CD4-positive, alpha-beta memory T cell (primary cell): ENCODE measurements at regions not wholly inside any gene's neighbourhood (a gene's known extent, or its start where the extent isn't known, plus 50 kb on each side); places are given as distances from the start of the nearest gene placed in this dataset.

Source experiments
- CTCF ChIA-PET: fragments of 350-600 bp; sonication (Branson Sonifier 250); formaldehyde crosslinking; loops from one replicate; lab custom pipeline; 2021; ENCODE audit warnings: inconsistent platforms; ENCODE audit not compliant: partially characterized antibody; lab: Charles Lee
- POLR2A ChIA-PET: fragments of 350-600 bp; sonication (Branson Sonifier 250); formaldehyde crosslinking; loops from one replicate; lab custom pipeline; 2021; ENCODE audit not compliant: partially characterized antibody; lab: Charles Lee
- DNase-seq, 5 donors: peaks; one replicate each; pipeline versions ENCODE4 v3.0.0 to v3.0.0-alpha.2; 2020 to 2022; ENCODE audit warnings: mixed read lengths in 1 of 5
- H3K27ac ChIP-seq: one replicate; pipeline ENCODE4 v1.7.0; 2013; ENCODE audit warnings: low read depth, low read length
- H3K27me3 ChIP-seq: 2 replicates; pipeline ENCODE4 v1.7.0; 2013; ENCODE audit warnings: mild to moderate bottlenecking, low read length, moderate library complexity; ENCODE audit not compliant: insufficient read depth
- H3K36me3 ChIP-seq: 2 replicates; pipeline ENCODE4 v1.7.0; 2013; ENCODE audit warnings: mild to moderate bottlenecking, low read length, moderate library complexity; ENCODE audit not compliant: insufficient read depth
- H3K4me1 ChIP-seq: 2 replicates; pipeline ENCODE4 v1.7.0; 2013; ENCODE audit warnings: mild to moderate bottlenecking, low read length, moderate library complexity; ENCODE audit not compliant: insufficient read depth
- H3K4me3 ChIP-seq, 2 donors: one replicate each; pipeline ENCODE4 v1.7.0; 2013; ENCODE audit warnings: low read length in 2 of 2, mild to moderate bottlenecking in 1 of 2
- H3K9me3 ChIP-seq, 2 donors: one replicate each; pipeline ENCODE4 v1.7.0; 2013; ENCODE audit warnings: low read length in 2 of 2, control low read depth in 1 of 2; ENCODE audit not compliant: control insufficient read depth in 1 of 2
- H3K27ac Mint-ChIP-seq, 7 donors: one replicate each; pipeline ENCODE4 v1.8.0; 2020 to 2021; ENCODE audit warnings: mixed read lengths in 7 of 7, mild to moderate bottlenecking in 6 of 7, inconsistent platforms in 3 of 7, moderate library complexity in 3 of 7
- H3K27me3 Mint-ChIP-seq, 2 donors: one replicate each; pipeline ENCODE4 v1.8.0; 2020 to 2021; ENCODE audit warnings: mixed read lengths in 2 of 2
- H3K36me3 Mint-ChIP-seq, 2 donors: one replicate each; pipeline ENCODE4 v1.8.0; 2020 to 2021; ENCODE audit warnings: mixed read lengths in 2 of 2, inconsistent platforms in 1 of 2, mild to moderate bottlenecking in 1 of 2
- H3K4me1 Mint-ChIP-seq, 4 donors: one replicate each; pipeline ENCODE4 v1.8.0; 2020 to 2021; ENCODE audit warnings: mixed read lengths in 4 of 4, mild to moderate bottlenecking in 1 of 4
- H3K4me3 Mint-ChIP-seq, 8 donors: one replicate each; pipeline ENCODE4 v1.8.0; 2020 to 2021; ENCODE audit warnings: mixed read lengths in 8 of 8, mild to moderate bottlenecking in 7 of 8, moderate library complexity in 6 of 8, inconsistent platforms in 3 of 8
- H3K9me3 Mint-ChIP-seq, 8 donors: one replicate each; pipeline ENCODE4 v1.8.0; 2020 to 2021; ENCODE audit warnings: mixed read lengths in 8 of 8, mild to moderate bottlenecking in 5 of 8, inconsistent platforms in 3 of 8, moderate library complexity in 1 of 8
- intact Hi-C: fragments of 100-400 bp; cut with micrococcal nuclease; formaldehyde crosslinking; loops from one replicate; pipeline ENCODE4 v1.15.1; 2023

DNA sequence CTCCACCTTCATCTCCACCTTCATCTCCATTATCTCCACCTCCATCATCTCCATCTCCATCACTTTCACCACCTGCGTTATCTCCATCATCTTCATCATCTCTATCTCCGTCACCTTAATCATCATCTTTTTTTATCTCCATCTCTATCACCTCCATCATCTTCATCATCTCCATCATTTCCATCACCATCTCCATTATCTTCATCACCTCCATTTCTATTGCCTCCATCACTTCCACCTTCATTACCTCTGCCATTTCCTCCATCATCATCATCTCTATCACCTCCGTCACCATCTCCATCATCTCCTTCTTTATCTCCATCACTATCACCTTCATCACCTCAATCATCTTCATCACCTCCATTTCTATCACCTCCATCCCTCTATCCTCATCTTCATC is 573.5 kb downstream of the TBC1D22A start:
- ChIA-PET POLR2A (no interaction called here), CTCF (no interaction called here)
- H3K4me1 ChIP-seq = no peaks in the 10 kb centered on the region
- Mint-ChIP-seq H3K9me3 (peaks cover 2 to 9% (median 5%) of the 10 kb centered on the region in 8 donors), H3K27me3 (peaks cover 8 to 15% of the 10 kb centered on the region in 2 donors), H3K4me3 (no peak overlapping the region), H3K4me1 (peaks cover 0 to 1% (median 0%) of the 10 kb centered on the region in 4 donors), H3K27ac (peak overlapping the region in 1 of 7 donors; percentile 45), H3K36me3 (no peaks in the 10 kb centered on the region)
- no peaks in the 10 kb centered on the region for H3K36me3 ChIP-seq
- no peaks in the 10 kb centered on the region for H3K27me3 ChIP-seq
- DNase-seq = no peak
- intact Hi-C loops = no loop called here
- no peaks in the 10 kb centered on the region for H3K9me3 ChIP-seq
- H3K27ac ChIP-seq = no peak overlapping the region
- H3K4me3 ChIP-seq = no peak overlapping the region

- no peak for DNase-seq
- H3K27ac Mint-ChIP-seq = no peak overlapping the region
- peaks cover 2 to 9% (median 5%) of the 10 kb centered on the region in 8 donors for H3K9me3 Mint-ChIP-seq
- intact Hi-C loops = no loop called here
- Histone ChIP-seq H3K4me1 (no peaks in the 10 kb centered on the region), H3K27ac (no peak overlapping the region), H3K27me3 (no peaks in the 10 kb centered on the region), H3K4me3 (no peak overlapping the region), H3K9me3 (no peaks in the 10 kb centered on the region), H3K36me3 (no peaks in the 10 kb centered on the region)
- H3K27me3 Mint-ChIP-seq = peaks cover 6 to 15% of the 10 kb centered on the region in 2 donors
- H3K4me3 Mint-ChIP-seq = no peak overlapping the region
- H3K36me3 Mint-ChIP-seq = no peaks in the 10 kb centered on the region
- H3K4me1 Mint-ChIP-seq = peaks cover 0 to 1% (median 0%) of the 10 kb centered on the region in 4 donors
- POLR2A ChIA-PET = no interaction called here
- CTCF ChIA-PET = no interaction called here
Measured at GRCh38 chr22:47335460-47335859, 573.0 kb downstream of the TBC1D22A start.

DNA sequence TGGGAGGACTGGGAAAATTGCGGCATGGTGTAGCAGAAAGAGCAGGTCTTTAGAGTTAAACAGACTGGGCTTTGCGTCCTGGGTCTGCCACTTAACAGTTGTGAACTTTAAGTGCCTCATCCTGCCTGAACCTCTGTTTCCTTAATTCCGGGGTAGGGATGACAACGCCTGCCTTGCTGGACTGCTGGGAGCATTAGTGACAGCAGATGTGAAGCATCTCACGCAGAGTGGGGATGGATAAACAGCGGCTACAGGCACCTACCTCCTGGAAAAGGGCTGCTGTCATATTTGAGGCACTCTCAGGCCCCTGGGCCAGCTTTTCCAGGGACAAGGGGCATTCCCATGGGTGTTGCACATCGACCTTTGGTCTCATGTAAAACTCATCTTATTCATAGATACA is 572.2 kb downstream of the TBC1D22A start:
- no peak overlapping the region for H3K27ac ChIP-seq
- H3K27ac Mint-ChIP-seq = no peak overlapping the region
- H3K4me1 Mint-ChIP-seq = peaks cover 0 to 1% (median 0%) of the 10 kb centered on the region in 4 donors
- no peaks in the 10 kb centered on the region for H3K4me1 ChIP-seq
- POLR2A ChIA-PET = no interaction called here
- intact Hi-C loops = no loop called here
- no peak overlapping the region for H3K4me3 Mint-ChIP-seq
- H3K27me3 ChIP-seq = no peaks in the 10 kb centered on the region
- no peak for DNase-seq
- H3K4me3 ChIP-seq = no peak overlapping the region
- H3K9me3 ChIP-seq = no peaks in the 10 kb centered on the region
- H3K27me3 Mint-ChIP-seq = peaks cover 10 to 21% of the 10 kb centered on the region in 2 donors
- H3K36me3 Mint-ChIP-seq = no peaks in the 10 kb centered on the region
- CTCF ChIA-PET = no interaction called here
- no peaks in the 10 kb centered on the region for H3K36me3 ChIP-seq
- peaks cover 2 to 9% (median 5%) of the 10 kb centered on the region in 8 donors for H3K9me3 Mint-ChIP-seq

- Histone ChIP-seq H3K27me3 (no peaks in the 10 kb centered on the region), H3K27ac (no peak overlapping the region), H3K36me3 (no peaks in the 10 kb centered on the region), H3K4me3 (no peak overlapping the region), H3K4me1 (no peaks in the 10 kb centered on the region), H3K9me3 (no peaks in the 10 kb centered on the region)
- H3K9me3 Mint-ChIP-seq = peaks cover 2 to 9% (median 5%) of the 10 kb centered on the region in 8 donors
- H3K4me1 Mint-ChIP-seq = peaks cover 0 to 1% (median 0%) of the 10 kb centered on the region in 4 donors
- CTCF ChIA-PET = no interaction called here
- peaks cover 8 to 21% of the 10 kb centered on the region in 2 donors for H3K27me3 Mint-ChIP-seq
- no peak overlapping the region for H3K27ac Mint-ChIP-seq
- no peak for DNase-seq
- POLR2A ChIA-PET = no interaction called here
- no peak overlapping the region for H3K4me3 Mint-ChIP-seq
- intact Hi-C loops = no loop called here
- H3K36me3 Mint-ChIP-seq = no peaks in the 10 kb centered on the region
Measured at GRCh38 chr22:47333625-47334024, 571.2 kb downstream of the TBC1D22A start.

DNA sequence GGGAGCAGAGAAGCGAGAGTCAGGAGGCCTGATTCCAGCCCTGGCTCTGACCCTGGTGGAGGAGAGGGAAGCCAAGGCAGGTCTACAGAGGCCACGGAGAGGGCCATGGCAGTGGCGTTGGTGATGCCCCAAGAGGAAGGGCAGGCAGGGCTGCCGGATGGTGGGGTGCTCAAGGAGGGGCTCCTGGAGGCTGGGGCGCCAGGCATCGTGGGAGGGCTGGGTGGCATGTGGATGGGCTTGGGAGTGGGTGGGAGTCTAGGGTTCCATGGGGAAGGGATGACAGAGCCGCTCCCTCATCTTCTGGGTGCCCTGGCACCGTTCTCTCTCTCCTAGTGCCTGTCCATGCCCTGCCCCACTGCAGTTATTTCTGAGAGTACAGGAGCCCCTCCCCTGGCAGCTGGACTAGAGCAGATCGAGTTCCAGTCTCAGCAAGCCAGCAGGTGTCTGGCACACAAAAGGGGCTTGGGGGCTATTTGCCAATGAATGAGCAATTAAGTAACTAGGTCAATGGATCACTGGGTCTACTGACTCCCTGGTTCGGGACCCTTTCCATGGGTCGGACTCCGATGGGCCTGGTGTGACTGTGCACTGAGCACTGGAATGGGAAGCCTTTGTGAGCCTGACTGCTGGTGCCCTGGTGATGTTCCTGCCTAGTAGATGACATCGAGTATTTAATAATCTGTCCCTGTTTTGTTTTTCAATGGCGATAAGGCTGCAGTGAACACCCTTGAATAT is 570.0 kb downstream of the TBC1D22A start:
- no peak for DNase-seq
- no peaks in the 10 kb centered on the region for H3K27me3 ChIP-seq
- H3K4me1 ChIP-seq = no peaks in the 10 kb centered on the region
- Mint-ChIP-seq H3K27me3 (peaks cover 8 to 21% of the 10 kb centered on the region in 2 donors), H3K4me1 (peaks cover 0 to 1% (median 0%) of the 10 kb centered on the region in 4 donors), H3K4me3 (no peak overlapping the region), H3K9me3 (peaks cover 2 to 9% (median 5%) of the 10 kb centered on the region in 8 donors), H3K27ac (no peak overlapping the region), H3K36me3 (no peaks in the 10 kb centered on the region)
- POLR2A ChIA-PET = no interaction called here
- H3K9me3 ChIP-seq = no peaks in the 10 kb centered on the region
- intact Hi-C loops = no loop called here
- H3K4me3 ChIP-seq = no peak overlapping the region
- CTCF ChIA-PET = no interaction called here
- H3K36me3 ChIP-seq = no peaks in the 10 kb centered on the region
- H3K27ac ChIP-seq = no peak overlapping the region

GRCh38 chr22:47331750-47332149 is 569.3 kb downstream of the TBC1D22A start:
- Histone ChIP-seq H3K4me3 (no peak overlapping the region), H3K4me1 (no peaks in the 10 kb centered on the region), H3K27me3 (no peaks in the 10 kb centered on the region), H3K9me3 (no peaks in the 10 kb centered on the region), H3K27ac (no peak overlapping the region), H3K36me3 (no peaks in the 10 kb centered on the region)
- H3K36me3 Mint-ChIP-seq = no peaks in the 10 kb centered on the region
- no peak for DNase-seq
- H3K27ac Mint-ChIP-seq = no peak overlapping the region
- H3K4me3 Mint-ChIP-seq = no peak overlapping the region
- ChIA-PET CTCF (no interaction called here), POLR2A (no interaction called here)
- peaks cover 8 to 21% of the 10 kb centered on the region in 2 donors for H3K27me3 Mint-ChIP-seq
- intact Hi-C loops = no loop called here
- H3K4me1 Mint-ChIP-seq = no peaks in the 10 kb centered on the region
- peaks cover 2 to 8% (median 5%) of the 10 kb centered on the region in 8 donors for H3K9me3 Mint-ChIP-seq

- Histone ChIP-seq H3K4me3 (no peak overlapping the region), H3K36me3 (no peaks in the 10 kb centered on the region), H3K27me3 (no peaks in the 10 kb centered on the region), H3K4me1 (no peaks in the 10 kb centered on the region), H3K27ac (no peak overlapping the region), H3K9me3 (no peaks in the 10 kb centered on the region)
- H3K27me3 Mint-ChIP-seq = peaks cover 10 to 17% of the 10 kb centered on the region in 2 donors
- no peaks in the 10 kb centered on the region for H3K4me1 Mint-ChIP-seq
- ChIA-PET POLR2A (no interaction called here), CTCF (no interaction called here)
- intact Hi-C loops = no loop called here
- no peak overlapping the region for H3K27ac Mint-ChIP-seq
- peaks cover 0 to 8% (median 4%) of the 10 kb centered on the region in 8 donors for H3K9me3 Mint-ChIP-seq
- no peaks in the 10 kb centered on the region for H3K36me3 Mint-ChIP-seq
- DNase-seq = no peak
- no peak overlapping the region for H3K4me3 Mint-ChIP-seq
Measured at GRCh38 chr22:47329727-47330650, 567.5 kb downstream of the TBC1D22A start.
